Pancreas (tissue), 10 donors: ENCODE measurements at regions not wholly inside any gene's neighbourhood (a gene's known extent, or its start where the extent isn't known, plus 50 kb on each side); places are given as distances from the start of the nearest gene placed in this dataset.
"Not testable (repeated sequence)": the region's sequence is repeated elsewhere in the genome, so short reads cannot be mapped to it uniquely, and the experiment has no call there.

Experiments used
- ATAC-seq, 4 donors: fragments of 200-7000 bp; cut with Tn5 transposase; one replicate each; pipeline versions ENCODE4 v1.8.0 to v1.9.1; 2020; ENCODE audit warnings: mild to moderate bottlenecking in 4 of 4, moderate library complexity in 4 of 4
- DNase-seq, 6 donors: peaks; one replicate each; pipeline ENCODE4 v3.0.0-alpha.2; 2020
- FAIRE-seq: peaks from 2 replicates; lab custom pipeline; 2012; peaks lifted over from hg19 to GRCh38; lab: Jason Lieb, UNC
- H3K27ac ChIP-seq, 4 donors: fragments of 200-600 bp; sonication (generic); 1 replicate in 3 of 4; 2 replicates in 1 of 4; pipeline versions ENCODE4 v1.5.0 to v1.8.0; 2020
- H3K27me3 ChIP-seq, 4 donors: fragments of 200-600 bp; one replicate each; pipeline ENCODE4 v1.8.0; 2021
- H3K36me3 ChIP-seq, 3 donors: fragments of 200-600 bp; sonication (generic) in 1 of 3; one replicate each; pipeline versions ENCODE4 v1.5.0 to v1.8.0; 2020 to 2021
- H3K4me1 ChIP-seq, 3 donors: fragments of 200-600 bp; one replicate each; pipeline ENCODE4 v1.8.0; 2021
- H3K4me3 ChIP-seq, 4 donors: fragments of 200-600 bp; sonication (generic) in 2 of 4; one replicate each; pipeline versions ENCODE4 v1.5.0 to v1.8.0; 2020 to 2021
- H3K9me3 ChIP-seq, 4 donors: fragments of 200-600 bp; one replicate each; pipeline ENCODE4 v1.8.0; 2021
- WGBS, 2 donors: extraction: QIAGEN DNeasy Blood & Tissue Kit; methylation state at CpG; one replicate each; pipeline ENCODE4 v1.1.7; 2013; 5-methylcytosine and 5-hydroxymethylcytosine counted together
- intact Hi-C, 3 donors: fragments of 100-400 bp; cut with DNase I; formaldehyde crosslinking; loops; one replicate each; pipeline versions ENCODE4 v1.11.1 to v1.14.2; 2022
- TF ChIP-seq, protein P1 (sequence below), 4 donors: fragments of 200-600 bp; sonication (generic) in 3 of 4; IDR thresholded peaks; one replicate each; pipeline versions ENCODE4 v1.5.0 to v1.8.0; 2021; ENCODE audit warnings: antibody characterized with exemption in 4 of 4
- donor health status: healthy with polysubstance abuse.
- donor health status: DM: no; HTN: no; CAD: no; lungs with moderate emphysema.
- donor health status: DM: no; HTN: no; CAD: no.
- donor health status: control.
- donor health status: control.
- donor health status: Bipolar disorder and iron deficiency.
- donor health status: DM: yes; HTN: yes; CAD: no.
- donor health status: DM: no; HTN: no; CAD: no.
- donor health status: DM: no; HTN: no; CAD: no.
- donor health status: DM: yes; HTN: yes; CAD: no.

DNA sequence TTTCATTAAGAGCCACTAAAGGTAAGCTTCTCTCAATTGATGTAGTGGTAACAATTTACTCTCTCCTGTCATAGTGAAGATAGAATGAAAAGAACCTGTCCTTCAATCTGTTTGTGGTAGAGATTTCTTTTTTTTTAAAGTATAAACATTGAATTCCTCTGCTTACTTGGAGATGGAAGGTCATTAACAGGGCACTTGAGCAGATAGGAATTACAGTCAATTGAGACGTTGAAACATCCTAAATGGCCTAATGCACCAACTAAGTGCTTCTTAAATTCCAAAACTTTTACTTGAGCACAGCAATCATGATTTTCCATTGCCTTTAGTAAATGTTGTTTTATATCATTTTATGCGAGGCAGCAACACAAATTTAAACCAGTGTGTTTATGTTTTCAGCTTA lies 241.4 kb downstream of the FOXG1 start:
- Histone ChIP-seq H3K4me1 (no peaks in the 10 kb centered on the region), H3K27ac (no peak overlapping the region), H3K4me3 (no peak overlapping the region), H3K27me3 (no peaks in the 10 kb centered on the region), H3K9me3 (no peaks in the 10 kb centered on the region), H3K36me3 (no peaks in the 10 kb centered on the region)
- FAIRE-seq: no peak
- intact Hi-C loops: no loop called here
- no peak for DNase-seq
- 18 to 29% methylated on average over 2 of the region's 2 CpGs for WGBS, 2 donors
- TF ChIP-seq, protein P1, sequence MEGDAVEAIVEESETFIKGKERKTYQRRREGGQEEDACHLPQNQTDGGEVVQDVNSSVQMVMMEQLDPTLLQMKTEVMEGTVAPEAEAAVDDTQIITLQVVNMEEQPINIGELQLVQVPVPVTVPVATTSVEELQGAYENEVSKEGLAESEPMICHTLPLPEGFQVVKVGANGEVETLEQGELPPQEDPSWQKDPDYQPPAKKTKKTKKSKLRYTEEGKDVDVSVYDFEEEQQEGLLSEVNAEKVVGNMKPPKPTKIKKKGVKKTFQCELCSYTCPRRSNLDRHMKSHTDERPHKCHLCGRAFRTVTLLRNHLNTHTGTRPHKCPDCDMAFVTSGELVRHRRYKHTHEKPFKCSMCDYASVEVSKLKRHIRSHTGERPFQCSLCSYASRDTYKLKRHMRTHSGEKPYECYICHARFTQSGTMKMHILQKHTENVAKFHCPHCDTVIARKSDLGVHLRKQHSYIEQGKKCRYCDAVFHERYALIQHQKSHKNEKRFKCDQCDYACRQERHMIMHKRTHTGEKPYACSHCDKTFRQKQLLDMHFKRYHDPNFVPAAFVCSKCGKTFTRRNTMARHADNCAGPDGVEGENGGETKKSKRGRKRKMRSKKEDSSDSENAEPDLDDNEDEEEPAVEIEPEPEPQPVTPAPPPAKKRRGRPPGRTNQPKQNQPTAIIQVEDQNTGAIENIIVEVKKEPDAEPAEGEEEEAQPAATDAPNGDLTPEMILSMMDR (IDR thresholded peaks at IDR 0.05): no peak
- ATAC-seq: no peak

DNA sequence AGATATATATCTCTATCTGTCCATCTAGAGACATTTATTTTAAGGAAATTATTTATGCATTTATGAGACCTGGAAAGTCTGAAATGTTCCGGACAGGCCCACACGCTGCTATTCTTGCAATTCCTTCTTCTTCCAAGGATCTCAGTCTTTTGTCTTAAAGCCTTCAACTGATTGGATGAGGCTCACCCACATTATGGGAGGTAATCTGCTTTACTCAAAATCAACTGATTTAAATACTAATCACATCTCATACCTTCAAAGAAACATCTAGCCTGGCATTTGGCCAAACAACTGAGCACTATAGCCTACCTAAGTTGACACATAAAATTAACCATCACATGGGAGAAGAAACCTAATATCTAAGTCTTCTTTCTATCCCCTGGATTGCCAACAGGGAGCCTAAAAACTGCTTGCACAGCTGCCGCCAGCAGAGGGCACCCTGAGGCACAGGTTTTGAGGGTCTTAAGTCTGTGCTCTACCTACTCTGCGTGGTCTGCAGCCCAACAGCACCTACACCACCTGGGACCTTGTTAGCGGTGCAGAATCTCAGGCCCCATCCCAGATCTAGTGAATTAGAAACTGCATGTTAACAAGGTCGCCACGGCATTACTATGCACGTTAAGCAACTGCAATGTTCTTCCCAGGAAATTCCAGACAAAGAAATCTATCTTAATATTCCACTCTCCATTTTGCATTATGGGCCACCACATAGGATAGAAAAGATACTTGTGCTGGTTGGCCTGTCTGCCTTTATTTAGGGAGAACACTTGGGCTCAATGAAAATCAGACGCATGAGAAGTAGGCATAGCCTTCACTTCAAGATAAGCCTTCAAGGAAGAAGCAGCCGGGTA lies 249.7 kb downstream of the FOXG1 start:
- WGBS, 2 donors: 30 to 35% methylated on average over 10 of the region's 10 CpGs
- TF ChIP-seq, protein P1 (IDR thresholded peaks at IDR 0.05): peak in 3 of 4 donors; percentile 25 to 35 (median 32)
- peak in 5 of 6 donors; percentile 11 to 60 (median 24) for DNase-seq
- FAIRE-seq: no peak
- Histone ChIP-seq H3K27me3 (peaks cover 0 to 5% (median 0%) of the 10 kb centered on the region in 4 donors), H3K27ac (no peak overlapping the region), H3K36me3 (no peaks in the 10 kb centered on the region), H3K4me1 (no peaks in the 10 kb centered on the region), H3K9me3 (no peaks in the 10 kb centered on the region), H3K4me3 (no peak overlapping the region)
- peak in 2 of 4 donors; percentile 40 to 50 for ATAC-seq
- intact Hi-C loops: no loop called here

DNA sequence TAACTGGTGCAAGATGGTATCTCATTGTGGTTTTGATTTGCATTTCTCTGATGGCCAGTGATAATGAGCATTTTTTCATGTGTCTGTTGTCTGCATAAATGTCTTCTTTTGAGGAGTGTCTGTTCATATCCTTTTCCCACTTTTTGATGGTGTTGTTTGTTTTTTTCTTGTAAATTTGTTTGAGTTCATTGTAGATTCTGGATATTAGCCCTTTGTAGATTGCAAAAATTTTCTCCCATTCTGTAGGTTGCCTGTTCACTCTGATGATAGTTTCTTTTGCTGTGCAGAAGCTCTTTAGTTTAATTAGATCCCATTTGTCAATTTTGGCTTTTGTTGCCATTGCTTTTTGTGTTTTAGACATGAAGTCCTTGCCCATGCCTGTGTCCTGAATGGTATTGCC lies 256.9 kb downstream of the FOXG1 start:
- FAIRE-seq, intact Hi-C loops, ATAC-seq: not testable (repeated sequence)

DNA sequence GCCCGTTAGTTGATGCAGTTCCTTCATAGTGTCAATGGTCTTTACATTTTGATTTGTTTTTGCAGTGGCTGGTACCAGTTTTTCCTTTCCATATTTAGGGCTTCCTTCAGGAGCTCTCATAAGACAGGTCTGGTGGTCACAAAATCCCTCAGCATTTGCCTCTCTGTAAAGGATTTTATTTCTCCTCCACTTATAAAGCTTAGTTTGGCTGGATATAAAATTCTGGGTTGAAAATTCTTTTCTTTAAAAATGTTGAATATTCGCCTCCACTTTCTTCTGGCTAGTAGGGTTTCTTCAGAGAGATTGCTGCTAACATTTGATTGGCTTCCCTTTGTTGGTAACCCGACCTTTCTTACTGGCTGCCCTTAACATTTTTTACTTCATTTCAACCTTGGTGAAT lies 260.9 kb downstream of the FOXG1 start:
- H3K9me3 ChIP-seq, FAIRE-seq, DNase-seq, ATAC-seq, H3K36me3 ChIP-seq, H3K27me3 ChIP-seq, intact Hi-C loops, H3K27ac ChIP-seq, H3K4me1 ChIP-seq, H3K4me3 ChIP-seq: not testable (repeated sequence)
- 49 to 56% methylated on average over 3 of the region's 3 CpGs for WGBS, 2 donors

More for the DNA sequence above, 256.9 kb downstream of the FOXG1 start:
- H3K9me3 ChIP-seq, H3K36me3 ChIP-seq, H3K4me1 ChIP-seq, DNase-seq, H3K27me3 ChIP-seq, H3K27ac ChIP-seq, H3K4me3 ChIP-seq: not testable (repeated sequence)

DNA sequence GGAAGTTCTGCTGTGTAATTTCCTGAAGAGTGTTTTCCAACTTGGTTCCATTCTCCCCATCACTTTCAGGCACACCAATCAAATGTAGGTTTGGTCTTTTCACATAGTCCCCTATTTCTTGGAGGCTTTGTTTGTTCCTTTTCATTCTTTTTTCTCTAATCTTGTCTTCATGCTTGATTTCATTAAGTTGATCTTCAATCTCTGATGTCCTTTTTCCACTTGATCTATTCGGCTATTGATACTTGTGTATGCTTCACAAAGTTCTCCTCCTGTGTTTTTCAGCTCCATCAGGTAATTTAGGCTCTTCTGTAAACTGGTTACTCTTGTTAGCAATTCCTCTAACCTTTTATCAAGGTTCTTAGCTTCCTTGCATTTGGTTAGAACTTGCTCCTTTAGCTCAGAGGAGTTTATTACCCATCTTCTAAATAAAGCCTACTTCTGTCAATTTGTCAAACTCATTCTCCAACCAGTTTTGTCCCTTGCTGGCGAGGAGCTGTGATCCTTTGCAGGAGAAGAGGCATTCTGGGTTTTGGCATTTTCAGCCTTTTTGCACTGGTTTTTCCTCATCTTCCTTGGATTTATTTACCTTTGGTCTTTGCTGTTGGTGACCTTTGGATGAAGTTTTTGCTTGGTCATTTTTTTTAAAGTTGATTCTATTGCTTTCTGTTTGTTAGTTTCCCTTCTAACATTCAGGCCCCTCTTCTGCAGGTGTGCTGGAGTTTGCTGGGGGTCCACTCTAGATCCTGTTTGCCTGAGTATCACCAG lies 261.5 kb downstream of the FOXG1 start:
- H3K36me3 ChIP-seq, ATAC-seq, H3K27ac ChIP-seq, H3K9me3 ChIP-seq, FAIRE-seq, H3K27me3 ChIP-seq, DNase-seq, H3K4me1 ChIP-seq, H3K4me3 ChIP-seq, intact Hi-C loops: not testable (repeated sequence)
- WGBS, 2 donors: 56 to 70% methylated on average over 2 of the region's 2 CpGs

DNA sequence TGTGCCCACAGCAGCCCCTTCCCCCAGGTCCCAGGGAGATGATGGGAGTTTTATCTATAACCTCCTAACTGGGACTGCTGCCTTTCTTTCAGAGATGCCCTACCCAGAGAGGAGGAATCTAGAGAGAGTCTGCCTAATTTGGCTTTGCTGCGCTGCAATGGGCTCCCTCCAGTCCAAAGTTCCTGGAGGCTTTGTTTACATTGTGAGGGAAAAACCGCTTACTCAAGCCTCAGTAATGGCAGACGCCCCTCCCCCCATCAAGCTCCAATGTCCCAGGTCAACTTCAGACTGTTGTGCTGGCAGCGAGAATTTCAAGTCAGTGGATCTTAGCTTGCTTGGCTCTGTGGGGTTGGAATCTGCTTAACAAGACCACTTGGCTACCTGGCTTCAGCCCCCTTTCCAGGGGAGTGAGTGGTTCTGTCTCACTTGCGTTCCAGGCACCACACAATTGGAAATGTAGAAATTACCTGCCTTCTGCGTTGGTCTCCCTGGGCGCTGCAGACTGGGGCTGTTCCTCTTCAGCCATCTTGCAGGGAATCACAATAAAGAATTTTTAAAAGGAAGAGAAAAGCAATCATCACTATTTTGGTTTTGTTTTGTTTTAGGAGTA lies 262.5 kb downstream of the FOXG1 start:
- DNase-seq (peak in 3 of 6 donors; percentile 8 to 37 (median 13)), FAIRE-seq (no peak)

More for the DNA sequence above, 262.5 kb downstream of the FOXG1 start:
- H3K27me3 ChIP-seq: peaks cover 0 to 4% (median 0%) of the 10 kb centered on the region in 4 donors
- H3K9me3 ChIP-seq: no peaks in the 10 kb centered on the region
- intact Hi-C loops: no loop called here
- TF ChIP-seq, protein P1 (IDR thresholded peaks at IDR 0.05): no peak
- ATAC-seq: peak in 1 of 4 donors; percentile 77
- no peaks in the 10 kb centered on the region for H3K36me3 ChIP-seq
- H3K4me1 ChIP-seq: no peaks in the 10 kb centered on the region
- no peak overlapping the region for H3K27ac ChIP-seq
- WGBS, 2 donors: 38% methylated on average over 7 of the region's 7 CpGs
- H3K4me3 ChIP-seq: no peak overlapping the region
